Caco-2 (cell line): ENCODE measurements at regions not wholly inside any gene's neighbourhood (a gene's known extent, or its start where the extent isn't known, plus 50 kb on each side); places are given as distances from the start of the nearest gene placed in this dataset.

ENCODE experiments used
- BruUV-seq: library from RNA; stranded (reverse); fragments of 400-500 nt; replicated peaks from 2 replicates; lab custom pipeline; 2021; lab: Mats Ljungman, UMichigan
- CTCF ChIA-PET: fragments of 300-600 bp; sonication (Branson Sonifier 250); formaldehyde crosslinking; loops from one replicate; lab custom pipeline; 2022; ENCODE audit warnings: antibody characterized with exemption; lab: Charles Lee
- POLR2A ChIA-PET: fragments of 300-600 bp; sonication (Branson Sonifier 250); formaldehyde crosslinking; loops from one replicate; lab custom pipeline; 2022; ENCODE audit warnings: antibody characterized with exemption; lab: Charles Lee
- DNase-seq, 2 experiments: peaks; one replicate each; pipeline versions ENCODE4 v3.0.0 to v3.0.0-alpha.2; 2020 to 2022
- H3K27me3 ChIP-seq: replicated peaks from 2 replicates; pipeline ENCODE4 v1.6.0; 2011; ENCODE audit warnings: low read length; ENCODE audit not compliant: control insufficient read depth, insufficient read depth
- H3K36me3 ChIP-seq: 2 replicates; pipeline ENCODE4 v1.5.1; 2011; ENCODE audit warnings: low read length; ENCODE audit not compliant: control insufficient read depth, insufficient read depth
- H3K4me1 ChIP-seq: fragments of 250-450 bp; sonication (Bioruptor Pico); 2 replicates; pipeline ENCODE4 v1.5.1; 2020; ENCODE audit warnings: mild to moderate bottlenecking
- H3K4me3 ChIP-seq: 2 replicates; pipeline ENCODE4 v1.5.1; 2011; ENCODE audit warnings: low read depth, mild to moderate bottlenecking, control low read depth, low read length
- H3K9me3 ChIP-seq: fragments of 250-450 bp; sonication (Bioruptor Pico); 2 replicates; pipeline ENCODE4 v1.5.1; 2020; ENCODE audit warnings: mild to moderate bottlenecking, moderate library complexity
- H3K27ac Mint-ChIP-seq: one replicate; pipeline ENCODE4 v1.8.0; 2022; ENCODE audit warnings: mixed read lengths; ENCODE audit not compliant: unreplicated experiment
- H3K27me3 Mint-ChIP-seq: one replicate; pipeline ENCODE4 v1.8.0; 2022; ENCODE audit warnings: mixed read lengths; ENCODE audit not compliant: insufficient read depth, unreplicated experiment
- H3K36me3 Mint-ChIP-seq: one replicate; pipeline ENCODE4 v1.8.0; 2022; ENCODE audit warnings: mild to moderate bottlenecking, mixed read lengths; ENCODE audit not compliant: insufficient read depth, unreplicated experiment
- H3K4me1 Mint-ChIP-seq: one replicate; pipeline ENCODE4 v1.8.0; 2022; ENCODE audit warnings: low read depth, mixed read lengths; ENCODE audit not compliant: unreplicated experiment
- H3K4me3 Mint-ChIP-seq: one replicate; pipeline ENCODE4 v1.8.0; 2022; ENCODE audit warnings: mild to moderate bottlenecking, moderate library complexity, mixed read lengths; ENCODE audit not compliant: unreplicated experiment
- H3K9me3 Mint-ChIP-seq: one replicate; pipeline ENCODE4 v1.8.0; 2022; ENCODE audit warnings: mixed read lengths; ENCODE audit not compliant: unreplicated experiment
- intact Hi-C: fragments of 100-400 bp; cut with micrococcal nuclease; formaldehyde crosslinking; loops from one replicate; pipeline ENCODE4 v1.10.0; 2022; ENCODE audit not compliant: unreplicated experiment
- TF ChIP-seq, protein P1 (sequence below), 2 experiments: fragments of 200-600 bp in 1 of 2; IDR thresholded peaks; 1 replicate in 1 of 2; 2 replicates in 1 of 2; pipeline versions ENCODE4 v1.5.1 to v1.8.0; 2011 to 2022; ENCODE audit warnings: antibody characterized with exemption in 1 of 2, control low read depth in 1 of 2, inconsistent platforms in 1 of 2, low read depth in 1 of 2, low read length in 1 of 2, mild to moderate bottlenecking in 1 of 2, moderate library complexity in 1 of 2; ENCODE audit not compliant: insufficient read depth in 1 of 2, severe bottlenecking in 1 of 2, unreplicated experiment in 1 of 2

DNA sequence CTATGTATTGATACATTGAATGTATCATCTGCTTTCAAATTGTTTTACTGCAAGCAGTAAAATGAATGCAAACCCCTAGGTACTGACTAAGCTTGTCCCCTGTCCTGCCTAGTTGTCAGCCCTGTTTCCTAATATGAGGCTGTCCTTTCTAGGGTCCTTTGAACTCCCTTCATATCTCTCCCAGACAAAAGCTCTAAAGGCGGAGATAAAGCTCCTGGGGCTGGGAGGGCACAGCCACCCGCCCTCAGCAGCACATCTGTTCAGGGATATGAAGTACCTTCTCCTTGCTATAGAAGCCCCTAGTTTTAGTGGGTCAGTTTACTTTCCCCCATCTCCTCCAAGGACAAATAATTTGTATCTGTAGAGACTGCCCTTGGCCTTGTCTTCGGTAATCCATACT is 93.1 kb upstream of the ETS2 start:
- TF ChIP-seq, protein P1, sequence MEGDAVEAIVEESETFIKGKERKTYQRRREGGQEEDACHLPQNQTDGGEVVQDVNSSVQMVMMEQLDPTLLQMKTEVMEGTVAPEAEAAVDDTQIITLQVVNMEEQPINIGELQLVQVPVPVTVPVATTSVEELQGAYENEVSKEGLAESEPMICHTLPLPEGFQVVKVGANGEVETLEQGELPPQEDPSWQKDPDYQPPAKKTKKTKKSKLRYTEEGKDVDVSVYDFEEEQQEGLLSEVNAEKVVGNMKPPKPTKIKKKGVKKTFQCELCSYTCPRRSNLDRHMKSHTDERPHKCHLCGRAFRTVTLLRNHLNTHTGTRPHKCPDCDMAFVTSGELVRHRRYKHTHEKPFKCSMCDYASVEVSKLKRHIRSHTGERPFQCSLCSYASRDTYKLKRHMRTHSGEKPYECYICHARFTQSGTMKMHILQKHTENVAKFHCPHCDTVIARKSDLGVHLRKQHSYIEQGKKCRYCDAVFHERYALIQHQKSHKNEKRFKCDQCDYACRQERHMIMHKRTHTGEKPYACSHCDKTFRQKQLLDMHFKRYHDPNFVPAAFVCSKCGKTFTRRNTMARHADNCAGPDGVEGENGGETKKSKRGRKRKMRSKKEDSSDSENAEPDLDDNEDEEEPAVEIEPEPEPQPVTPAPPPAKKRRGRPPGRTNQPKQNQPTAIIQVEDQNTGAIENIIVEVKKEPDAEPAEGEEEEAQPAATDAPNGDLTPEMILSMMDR (IDR thresholded peaks at IDR 0.05; ENCODE audit: insufficient read depth in 1 of 2, low read depth in 1 of 2, low read length in 1 of 2, severe bottlenecking in 1 of 2, unreplicated experiment in 1 of 2), result no peak
- Mint-ChIP-seq H3K4me1 (no peaks in the 10 kb centered on the region), H3K4me3 (no peak overlapping the region), H3K36me3 (no peaks in the 10 kb centered on the region), H3K9me3 (no peaks in the 10 kb centered on the region), H3K27ac (no peak overlapping the region), H3K27me3 (no peaks in the 10 kb centered on the region)
- Histone ChIP-seq H3K4me1 (no peaks in the 10 kb centered on the region), H3K27me3 (no peaks in the 10 kb centered on the region), H3K36me3 (no peaks in the 10 kb centered on the region), H3K4me3 (no peak overlapping the region), H3K9me3 (no peaks in the 10 kb centered on the region)
- intact Hi-C loops, result loop anchor here (1.0 to 2.0 kb wide), 2 partner anchors 43 to 208 kb away; no protein-coding TSS in a partner anchor
- DNase-seq, result no peak
- POLR2A ChIA-PET, result no interaction called here
- CTCF ChIA-PET, result interaction anchor here (0.9 to 1.0 kb wide), 4 partner anchors 43 to 425 kb away, joined by 3 to 14 read pairs (median 4); no protein-coding TSS in a partner anchor
- no TSS peak for BruUV-seq

DNA sequence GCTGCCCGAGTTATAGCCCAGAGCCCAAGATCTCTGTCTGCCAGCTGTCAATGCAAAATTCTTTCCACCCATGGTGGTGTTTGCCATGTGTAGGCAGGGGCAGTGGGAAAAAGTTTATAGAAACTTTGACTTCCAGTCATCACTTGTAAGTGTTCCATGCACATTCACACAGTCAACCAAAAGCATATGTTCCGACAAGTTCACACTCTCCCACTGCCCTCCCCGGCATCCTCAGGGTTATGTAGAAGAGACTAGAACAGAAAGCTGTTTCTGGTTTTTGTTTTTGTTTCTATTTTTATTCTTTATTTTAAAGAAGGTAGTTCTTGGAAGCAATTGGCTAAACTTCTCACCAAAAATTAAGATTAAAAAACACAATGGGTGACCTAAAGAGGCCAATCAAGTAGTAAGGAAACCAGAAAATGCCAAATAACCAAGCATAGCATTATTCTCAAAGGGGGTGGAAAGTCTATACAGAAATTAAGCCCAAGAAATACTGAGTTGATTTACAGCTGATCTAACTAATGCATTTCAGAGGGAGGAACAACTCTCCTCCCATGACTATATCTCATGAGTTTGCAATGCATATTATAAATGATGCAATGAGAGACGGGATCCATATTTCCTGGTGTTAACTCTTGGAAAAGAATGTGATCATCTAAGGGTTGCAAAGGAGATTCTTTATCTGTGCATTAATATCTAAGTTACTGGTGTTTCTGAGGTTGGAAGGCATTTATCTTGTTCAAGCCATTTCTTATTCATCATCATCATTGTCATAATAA is 91.5 kb upstream of the ETS2 start:
- H3K4me1 Mint-ChIP-seq, result no peaks in the 10 kb centered on the region
- BruUV-seq, result no TSS peak
- no peak overlapping the region for H3K4me3 ChIP-seq
- H3K27me3 ChIP-seq, result no peaks in the 10 kb centered on the region
- no peaks in the 10 kb centered on the region for H3K27me3 Mint-ChIP-seq
- H3K36me3 ChIP-seq, result no peaks in the 10 kb centered on the region
- H3K27ac Mint-ChIP-seq, result no peak overlapping the region
- no peak overlapping the region for H3K4me3 Mint-ChIP-seq
- H3K4me1 ChIP-seq, result no peaks in the 10 kb centered on the region
- ChIA-PET CTCF (no interaction called here), POLR2A (no interaction called here)
- DNase-seq, result no peak
- no peaks in the 10 kb centered on the region for H3K36me3 Mint-ChIP-seq
- H3K9me3 Mint-ChIP-seq, result no peaks in the 10 kb centered on the region
- H3K9me3 ChIP-seq, result no peaks in the 10 kb centered on the region
- TF ChIP-seq, protein P1 (IDR thresholded peaks at IDR 0.05; ENCODE audit: insufficient read depth in 1 of 2, low read depth in 1 of 2, low read length in 1 of 2, severe bottlenecking in 1 of 2, unreplicated experiment in 1 of 2), result no peak
- intact Hi-C loops, result no loop called here

DNA sequence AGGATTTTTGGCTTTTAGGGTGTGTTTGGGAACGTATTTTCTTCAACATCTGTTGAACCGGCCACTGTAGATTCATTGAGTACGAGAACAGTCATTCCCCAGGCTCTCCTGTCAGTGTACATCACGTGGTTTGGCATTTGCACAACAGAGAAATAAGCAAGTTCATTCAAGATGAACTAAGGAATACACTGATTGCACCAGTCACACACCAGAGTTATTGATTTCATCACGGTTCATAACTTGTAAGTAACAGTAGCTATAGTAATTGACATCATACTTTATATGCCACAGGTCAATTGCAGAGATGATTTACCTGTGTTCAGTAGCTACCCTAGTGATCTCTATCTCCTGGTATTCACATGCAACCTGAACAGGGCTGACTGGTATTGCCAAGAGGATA is 90.7 kb upstream of the ETS2 start:
- H3K9me3 Mint-ChIP-seq, result no peaks in the 10 kb centered on the region
- no peak overlapping the region for H3K27ac Mint-ChIP-seq
- H3K27me3 ChIP-seq, result no peaks in the 10 kb centered on the region
- no peaks in the 10 kb centered on the region for H3K9me3 ChIP-seq
- H3K4me3 ChIP-seq, result no peak overlapping the region
- H3K36me3 ChIP-seq, result no peaks in the 10 kb centered on the region
- no TSS peak for BruUV-seq
- no peaks in the 10 kb centered on the region for H3K4me1 Mint-ChIP-seq
- intact Hi-C loops, result no loop called here
- no peaks in the 10 kb centered on the region for H3K36me3 Mint-ChIP-seq
- no peaks in the 10 kb centered on the region for H3K27me3 Mint-ChIP-seq
- no peak for DNase-seq
- POLR2A ChIA-PET, result no interaction called here
- CTCF ChIA-PET, result no interaction called here
- H3K4me3 Mint-ChIP-seq, result no peak overlapping the region
- TF ChIP-seq, protein P1 (IDR thresholded peaks at IDR 0.05; ENCODE audit: insufficient read depth in 1 of 2, low read depth in 1 of 2, low read length in 1 of 2, severe bottlenecking in 1 of 2, unreplicated experiment in 1 of 2), result no peak
- H3K4me1 ChIP-seq, result no peaks in the 10 kb centered on the region
